ENCODE measurements at regions not wholly inside any gene's neighbourhood (a gene's known extent, or its start where the extent isn't known, plus 50 kb on each side); places are given as distances from the start of the nearest gene placed in this dataset.

- TF ChIP-seq POLR2AphosphoS5 (IDR thresholded peaks at IDR 0.05) (no peak), POLR2A (IDR thresholded peaks at IDR 0.05) (no peak), CTCF (IDR thresholded peaks at IDR 0.05) (no peak)
These were observed 318.3 kb downstream of the PCDH10 start for GRCh38 chr4:133467290-133467947.

Data from sigmoid colon (tissue), 4 donors.